Endothelial cell of umbilical vein (primary cell): ENCODE measurements at regions not wholly inside any gene's neighbourhood (a gene's known extent, or its start where the extent isn't known, plus 50 kb on each side); places are given as distances from the start of the nearest gene placed in this dataset.

Source experiments
- BruUV-seq: library from RNA; stranded (reverse); fragments of 400-500 nt; replicated peaks from 2 replicates; lab custom pipeline; 2021; lab: Mats Ljungman, UMichigan
- CTCF ChIA-PET: fragments of 300-600, 350-600 bp; sonication (Branson Sonifier 250); formaldehyde crosslinking; loops from one replicate; lab custom pipeline; 2021; ENCODE audit warnings: antibody characterized with exemption, inconsistent platforms; lab: Charles Lee
- POLR2A ChIA-PET: fragments of 300-600, 350-600 bp; sonication (Branson Sonifier 250); formaldehyde crosslinking; loops from one replicate; lab custom pipeline; 2021; ENCODE audit warnings: antibody characterized with exemption, inconsistent platforms; lab: Charles Lee
- DNase-seq: peaks from one replicate; pipeline ENCODE4 v3.0.0-alpha.2; 2011; ENCODE audit warnings: low read depth, low spot score
- FAIRE-seq: peaks from 2 replicates; lab custom pipeline; 2011; peaks lifted over from hg19 to GRCh38; lab: Jason Lieb, UNC
- H2AFZ ChIP-seq: 2 replicates; pipeline ENCODE4 v1.6.0; 2012; ENCODE audit warnings: low read depth, low read length, control low read depth, inconsistent platforms
- H3K27ac ChIP-seq: 2 replicates; pipeline ENCODE4 v1.5.1; 2011; ENCODE audit warnings: low read depth, mild to moderate bottlenecking, control low read depth, low read length, moderate library complexity; ENCODE audit not compliant: insufficient read depth
- H3K27me3 ChIP-seq, 2 experiments: 2 replicates each; pipeline versions ENCODE4 v1.6.0 to v1.6.1; 2011; ENCODE audit warnings: low read length in 2 of 2, mixed read lengths in 1 of 2; ENCODE audit not compliant: control insufficient read depth in 2 of 2, insufficient read depth in 2 of 2
- H3K36me3 ChIP-seq, 2 experiments: 2 replicates in 1 of 2; 3 replicates in 1 of 2; pipeline ENCODE4 v1.5.1; 2011; ENCODE audit warnings: low read length in 2 of 2, mild to moderate bottlenecking in 1 of 2, moderate library complexity in 1 of 2; ENCODE audit not compliant: control insufficient read depth in 2 of 2, insufficient read depth in 2 of 2; ENCODE audit errors: extremely low read depth in 1 of 2
- H3K4me1 ChIP-seq: 3 replicates; pipeline ENCODE4 v1.5.1; 2011; ENCODE audit warnings: mild to moderate bottlenecking, low read length; ENCODE audit not compliant: control insufficient read depth, insufficient read depth; ENCODE audit errors: extremely low read depth
- H3K4me2 ChIP-seq: 2 replicates; pipeline ENCODE4 v1.6.1; 2011; ENCODE audit warnings: low read length, control low read depth, mixed read lengths; ENCODE audit not compliant: insufficient read depth
- H3K4me3 ChIP-seq, 3 experiments: fragments of 200-600 bp in 1 of 3; sonication (generic), shearing (Covaris generic) in 1 of 3; replicated peaks in 1 of 3; 2 replicates each; pipeline ENCODE4 v1.5.1; 2011 to 2016; ENCODE audit warnings: control low read depth in 3 of 3, low read length in 3 of 3, mild to moderate bottlenecking in 2 of 3, inconsistent platforms in 1 of 3, low read depth in 1 of 3, moderate library complexity in 1 of 3; ENCODE audit not compliant: insufficient read depth in 1 of 3
- H3K79me2 ChIP-seq: 2 replicates; pipeline ENCODE4 v1.6.0; 2012; ENCODE audit warnings: low read length, inconsistent platforms; ENCODE audit not compliant: control insufficient read depth, insufficient read depth
- H3K9ac ChIP-seq: replicated peaks from 2 replicates; pipeline ENCODE3; 2011; ENCODE audit warnings: low read length, control low read depth; ENCODE audit not compliant: insufficient read depth; ENCODE audit errors: extremely low read depth
- H3K9me1 ChIP-seq: replicated peaks from 3 replicates; pipeline ENCODE4 v1.6.0; 2011; ENCODE audit warnings: mild to moderate bottlenecking, low read length; ENCODE audit not compliant: control insufficient read depth, insufficient read depth; ENCODE audit errors: extremely low read depth
- H3K9me3 ChIP-seq: replicated peaks from 2 replicates; pipeline ENCODE4 v1.5.1; 2012; ENCODE audit warnings: low read length, inconsistent platforms; ENCODE audit not compliant: control insufficient read depth, insufficient read depth
- H4K20me1 ChIP-seq: replicated peaks from 2 replicates; pipeline ENCODE3; 2011; ENCODE audit warnings: mild to moderate bottlenecking, low read length; ENCODE audit not compliant: control insufficient read depth, insufficient read depth; ENCODE audit errors: extremely low read depth
- CTCF ChIP-seq, 2 donors: IDR thresholded peaks; 1 replicate in 1 of 2; 2 replicates in 1 of 2; pipeline ENCODE4 v1.5.1; 2011; ENCODE audit warnings: low read length in 2 of 2, mild to moderate bottlenecking in 2 of 2, moderate library complexity in 2 of 2, control low read depth in 1 of 2, inconsistent platforms in 1 of 2, low read depth in 1 of 2; ENCODE audit not compliant: insufficient read depth in 1 of 2; ENCODE audit errors: extremely low read depth in 1 of 2
- EZH2 ChIP-seq: IDR thresholded peaks from 2 replicates; pipeline ENCODE4 v1.6.1; 2012; ENCODE audit warnings: borderline replicate concordance, low read depth, mild to moderate bottlenecking, moderate library complexity, low read length, inconsistent platforms; ENCODE audit not compliant: severe bottlenecking
- FOS ChIP-seq: IDR thresholded peaks from 2 replicates; pipeline ENCODE4 v1.6.1; 2011; ENCODE audit warnings: mild to moderate bottlenecking, low read length, moderate library complexity, borderline replicate concordance; ENCODE audit not compliant: insufficient read depth
- GATA2 ChIP-seq: IDR thresholded peaks from 2 replicates; pipeline ENCODE4 v1.7.0; 2011; ENCODE audit warnings: low read depth, mild to moderate bottlenecking, moderate library complexity, mixed read lengths, low read length; ENCODE audit not compliant: insufficient read length, insufficient read depth
- JUN ChIP-seq: IDR thresholded peaks from 2 replicates; pipeline ENCODE4 v1.6.1; 2011; ENCODE audit warnings: borderline replicate concordance, low read depth; ENCODE audit not compliant: insufficient read length, insufficient read depth
- MAX ChIP-seq: IDR thresholded peaks from 2 replicates; pipeline ENCODE4 v1.6.1; 2011; ENCODE audit not compliant: insufficient read depth, insufficient read length
- MYC ChIP-seq: IDR thresholded peaks from one replicate; pipeline ENCODE4 v1.6.1; 2011; ENCODE audit warnings: mild to moderate bottlenecking, low read depth, low read length
- POLR2A ChIP-seq: IDR thresholded peaks from 2 replicates; pipeline ENCODE4 v1.6.1; 2012; ENCODE audit warnings: low read depth, mild to moderate bottlenecking, control low read depth, low read length
- POLR2AphosphoS5 ChIP-seq: IDR thresholded peaks from 2 replicates; pipeline ENCODE4 v1.6.1; 2012; ENCODE audit warnings: low read depth, mild to moderate bottlenecking, control low read depth, low read length, moderate library complexity; ENCODE audit not compliant: insufficient read depth
- dilution Hi-C: fragments of 300-500 bp; cut with MboI; formaldehyde crosslinking; loops from one replicate; pipeline ENCODE4 v1.15.0; 2019; ENCODE audit warnings: low sequenced_read_pairs; ENCODE audit not compliant: extremely low pct_ligation_motif_present
- intact Hi-C: fragments of 100-400 bp; cut with micrococcal nuclease; formaldehyde crosslinking; loops from one replicate; pipeline ENCODE4 v1.10.0; 2022

GRCh38 chr2:59827677-59828076 is 725.8 kb downstream of the BCL11A start:
- POLR2A ChIA-PET: no interaction called here
- BruUV-seq: no TSS peak

More at GRCh38 chr2:59827677-59828076, 725.8 kb downstream of the BCL11A start:
- no peak overlapping the region for H3K4me2 ChIP-seq
- dilution Hi-C loops (no loop called here), intact Hi-C loops (no loop called here)
- peaks cover 5% of the 10 kb centered on the region for H3K9me3 ChIP-seq
- no peak overlapping the region for H3K27ac ChIP-seq
- H3K9ac ChIP-seq: no peak overlapping the region
- H3K4me1 ChIP-seq: no peaks in the 10 kb centered on the region
- no peaks in the 10 kb centered on the region for H4K20me1 ChIP-seq
- DNase-seq (no peak), FAIRE-seq (no peak)
- no peaks in the 10 kb centered on the region for H3K9me1 ChIP-seq
- H3K27me3 ChIP-seq: no peaks in the 10 kb centered on the region
- TF ChIP-seq EZH2: no peak
- TF ChIP-seq FOS: no peak
- TF ChIP-seq POLR2A: no peak
- no peak for TF ChIP-seq CTCF (IDR thresholded peaks at IDR 0.05; ENCODE audit: extremely low read depth in 1 of 2, insufficient read depth in 1 of 2, low read depth in 1 of 2, low read length in 2 of 2)
- no peak for TF ChIP-seq GATA2
- no peak for TF ChIP-seq JUN
- no peak for TF ChIP-seq MAX
- TF ChIP-seq POLR2AphosphoS5: no peak
- no peak for TF ChIP-seq MYC
- CTCF ChIA-PET: no interaction called here
- no peak overlapping the region for H2AFZ ChIP-seq
- no peaks in the 10 kb centered on the region for H3K36me3 ChIP-seq
- H3K79me2 ChIP-seq: no peaks in the 10 kb centered on the region
- no peak overlapping the region for H3K4me3 ChIP-seq
